Spleen (tissue), 11 donors: ENCODE measurements at regions not wholly inside any gene's neighbourhood (a gene's known extent, or its start where the extent isn't known, plus 50 kb on each side); places are given as distances from the start of the nearest gene placed in this dataset.

Experiments used
- DNase-seq: peaks from one replicate; pipeline ENCODE4 v3.0.0-alpha.2; 2020
- H3K27ac ChIP-seq, 8 donors: fragments of 200-600 bp; sonication (generic) in 7 of 8; 1 replicate in 4 of 8; 2 replicates in 4 of 8; pipeline versions ENCODE4 v1.5.0 to v1.8.0; 2016 to 2021; ENCODE audit warnings: inconsistent platforms in 4 of 8, mild to moderate bottlenecking in 4 of 8, moderate library complexity in 1 of 8
- H3K27me3 ChIP-seq, 7 donors: fragments of 200-600 bp; sonication (generic) in 6 of 7; replicated peaks in 1 of 7; 1 replicate in 4 of 7; 2 replicates in 3 of 7; pipeline versions ENCODE4 v1.5.0 to v1.8.0; 2016 to 2021; ENCODE audit warnings: inconsistent platforms in 3 of 7, mild to moderate bottlenecking in 1 of 7
- H3K36me3 ChIP-seq, 6 donors: fragments of 200-600 bp; sonication (generic) in 5 of 6; 1 replicate in 4 of 6; 2 replicates in 2 of 6; pipeline versions ENCODE4 v1.5.0 to v1.8.0; 2016 to 2021; ENCODE audit warnings: inconsistent platforms in 2 of 6
- H3K4me1 ChIP-seq, 6 donors: fragments of 200-600 bp; sonication (generic) in 5 of 6; 1 replicate in 3 of 6; 2 replicates in 3 of 6; pipeline versions ENCODE4 v1.5.0 to v1.8.0; 2016 to 2021; ENCODE audit warnings: inconsistent platforms in 3 of 6
- H3K4me3 ChIP-seq, 8 donors: fragments of 200-600 bp; sonication (generic) in 7 of 8; 1 replicate in 4 of 8; 2 replicates in 4 of 8; pipeline versions ENCODE4 v1.5.0 to v1.8.0; 2016 to 2021; ENCODE audit warnings: inconsistent platforms in 4 of 8, mild to moderate bottlenecking in 4 of 8, moderate library complexity in 2 of 8
- H3K9me3 ChIP-seq, 8 donors: fragments of 200-600 bp; sonication (generic) in 7 of 8; 1 replicate in 4 of 8; 2 replicates in 4 of 8; pipeline versions ENCODE4 v1.5.0 to v1.8.0; 2016 to 2021; ENCODE audit warnings: inconsistent platforms in 4 of 8
- CTCF ChIP-seq, 11 experiments: fragments of 200-600 bp in 7 of 11; fragments of 450-650 bp in 4 of 11; sonication (generic) in 4 of 11; IDR thresholded peaks in 8 of 11; conservative IDR thresholded peaks in 3 of 11; 1 replicate in 7 of 11; 2 replicates in 4 of 11; pipeline versions ENCODE4 v1.4.0 to v1.8.0; 2016 to 2021; ENCODE audit warnings: antibody characterized with exemption in 11 of 11, inconsistent platforms in 4 of 11, mild to moderate bottlenecking in 1 of 11
- POLR2A ChIP-seq, 3 donors: fragments of 450-650 bp; IDR thresholded peaks; one replicate each; pipeline ENCODE4 v1.5.1; 2017; ENCODE audit warnings: antibody characterized with exemption in 3 of 3, mild to moderate bottlenecking in 1 of 3
- POLR2AphosphoS5 ChIP-seq, 3 donors: sonication (generic); formaldehyde crosslinking; IDR thresholded peaks; one replicate each; pipeline ENCODE4 v1.5.1; 2017; ENCODE audit warnings: antibody characterized with exemption in 3 of 3
- WGBS, 5 donors: extraction: QIAGEN DNeasy Blood & Tissue Kit in 3 of 5; methylation state at CpG; one replicate each; pipeline versions ENCODE4 v1.1.5 to v1.1.7; 2013 to 2018; 5-methylcytosine and 5-hydroxymethylcytosine counted together
- intact Hi-C: fragments of 100-400 bp; cut with DNase I; formaldehyde crosslinking; loops from one replicate; pipeline ENCODE4 v1.15.0; 2023; ENCODE audit warnings: low total_unique reads
- donor health status: healthy with polysubstance abuse.
- donor health status: DM: no; HTN: no; CAD: no; lungs with moderate emphysema.
- donor health status: DM: no; HTN: no; CAD: no.
- donor health status: Bipolar disorder and iron deficiency.
- donor health status: healthy.
- donor health status: DM: no; HTN: no; CAD: no.
- donor health status: DM: yes; HTN: yes; CAD: no.

- Histone ChIP-seq H3K9me3 (no peaks in the 10 kb centered on the region), H3K36me3 (no peaks in the 10 kb centered on the region), H3K27ac (no peak overlapping the region), H3K4me1 (no peaks in the 10 kb centered on the region), H3K27me3 (peaks cover 0 to 12% (median 0%) of the 10 kb centered on the region in 7 donors), H3K4me3 (no peak overlapping the region)
- intact Hi-C loops, result loop anchor here (10.0 kb wide), 1 partner anchor 541 kb away; the partner anchor contains the start of gene GRIN2A
- WGBS, 5 donors, result 42 to 75% (median 67%) methylated on average over 3 of the region's 3 CpGs
- TF ChIP-seq CTCF (IDR thresholded peaks at IDR 0.05 in 8 of 11, conservative IDR thresholded peaks at IDR 0.05 in 3 of 11), result no peak
- no peak for TF ChIP-seq POLR2A (IDR thresholded peaks at IDR 0.05)
- no peak for TF ChIP-seq POLR2AphosphoS5 (IDR thresholded peaks at IDR 0.05)
- no peak for DNase-seq
These were observed 538.0 kb downstream of the GRIN2A start for GRCh38 chr16:9644258-9644657.

- Histone ChIP-seq H3K36me3 (no peaks in the 10 kb centered on the region), H3K27ac (no peak overlapping the region), H3K9me3 (no peaks in the 10 kb centered on the region), H3K4me1 (no peaks in the 10 kb centered on the region), H3K4me3 (no peak overlapping the region), H3K27me3 (peaks cover 0 to 12% (median 0%) of the 10 kb centered on the region in 7 donors)
- 82 to 88% (median 85%) methylated on average over 3 of the region's 3 CpGs for WGBS, 5 donors
- DNase-seq, result no peak
- intact Hi-C loops, result loop anchor here (10.0 kb wide), 1 partner anchor 539 kb away; the partner anchor contains the start of gene GRIN2A
- TF ChIP-seq POLR2A (IDR thresholded peaks at IDR 0.05) (no peak), POLR2AphosphoS5 (IDR thresholded peaks at IDR 0.05) (no peak), CTCF (IDR thresholded peaks at IDR 0.05 in 8 of 11, conservative IDR thresholded peaks at IDR 0.05 in 3 of 11) (no peak)
These were observed 536.3 kb downstream of the GRIN2A start for GRCh38 chr16:9645911-9646310.

- WGBS, 5 donors, result 26 to 38% (median 33%) methylated on average over 7 of the region's 7 CpGs
- H3K27me3 ChIP-seq, result peaks cover 0 to 13% (median 0%) of the 10 kb centered on the region in 7 donors
- TF ChIP-seq CTCF (IDR thresholded peaks at IDR 0.05 in 8 of 11, conservative IDR thresholded peaks at IDR 0.05 in 3 of 11) (peak in 7 of 11 experiments; percentile 19 to 40 (median 30)), POLR2A (IDR thresholded peaks at IDR 0.05) (no peak)
- intact Hi-C loops, result loop anchor here (10.0 kb wide), 1 partner anchor 537 kb away; the partner anchor contains the start of gene GRIN2A
- H3K4me1 ChIP-seq, result no peaks in the 10 kb centered on the region
- DNase-seq, result no peak
- H3K27ac ChIP-seq, result no peak overlapping the region
- no peak overlapping the region for H3K4me3 ChIP-seq
- H3K36me3 ChIP-seq, result no peaks in the 10 kb centered on the region
- H3K9me3 ChIP-seq, result no peaks in the 10 kb centered on the region
These were observed 534.1 kb downstream of the GRIN2A start for GRCh38 chr16:9647981-9648701.

GRCh38 chr16:9650284-9650683 lies 531.9 kb downstream of the GRIN2A start:
- Histone ChIP-seq H3K36me3 (no peaks in the 10 kb centered on the region), H3K4me1 (no peaks in the 10 kb centered on the region), H3K27me3 (peaks cover 0 to 7% (median 0%) of the 10 kb centered on the region in 7 donors), H3K9me3 (no peaks in the 10 kb centered on the region), H3K27ac (no peak overlapping the region), H3K4me3 (no peak overlapping the region)
- WGBS, 5 donors, result 65 to 78% (median 67%) methylated on average over 1 of the region's 1 CpG
- DNase-seq, result no peak
- TF ChIP-seq POLR2AphosphoS5 (IDR thresholded peaks at IDR 0.05) (no peak), CTCF (IDR thresholded peaks at IDR 0.05 in 8 of 11, conservative IDR thresholded peaks at IDR 0.05 in 3 of 11) (no peak), POLR2A (IDR thresholded peaks at IDR 0.05) (no peak)
- intact Hi-C loops, result no loop called here
